Hippocampal formation (tissue), 2 donors: ENCODE measurements at regions not wholly inside any gene's neighbourhood (a gene's known extent, or its start where the extent isn't known, plus 50 kb on each side); places are given as distances from the start of the nearest gene placed in this dataset.

Experiments
- DNase-seq, 2 donors: peaks; one replicate each; lab custom pipeline; 2025; lab: John Stamatoyannopoulos, UW

- no peak for DNase-seq
These were observed 68.8 kb upstream of the ARHGAP18 start for GRCh38 chr6:129778793-129779192.

- DNase-seq: no peak
These were observed 67.4 kb upstream of the ARHGAP18 start for GRCh38 chr6:129777371-129777770.

- no peak for DNase-seq
These were observed 66.8 kb upstream of the ARHGAP18 start for GRCh38 chr6:129776542-129777330.

- peak; percentile 62 to 81 for DNase-seq
These were observed 64.9 kb upstream of the ARHGAP18 start for GRCh38 chr6:129774697-129775447.

- no peak for DNase-seq
These were observed 63.3 kb upstream of the ARHGAP18 start for GRCh38 chr6:129773304-129773703.

- no peak for DNase-seq
These were observed 61.7 kb upstream of the ARHGAP18 start for GRCh38 chr6:129771678-129772077.

GRCh38 chr6:129767776-129768485 lies 58.0 kb upstream of the ARHGAP18 start:
- DNase-seq: no peak

GRCh38 chr6:129766959-129767728 lies 57.2 kb upstream of the ARHGAP18 start:
- peak; percentile 16 to 30 for DNase-seq

GRCh38 chr6:129764761-129765407 lies 54.9 kb upstream of the ARHGAP18 start:
- no peak for DNase-seq

GRCh38 chr6:129759796-129760605 lies 50.0 kb upstream of the ARHGAP18 start:
- no peak for DNase-seq
